Activated CD8-positive, alpha-beta memory T cell treated with anti-CD3 and anti-CD28 coated beads, Interleukin-2, amount 50 U/mL, for 1 hour (primary cell): ENCODE measurements at regions not wholly inside any gene's neighbourhood (a gene's known extent, or its start where the extent isn't known, plus 50 kb on each side); places are given as distances from the start of the nearest gene placed in this dataset.

ENCODE experiments used
- DNase-seq: peaks from one replicate; pipeline ENCODE4 v3.0.0-alpha.2; 2020; ENCODE audit errors: extremely low read depth

GRCh38 chr5:124276166-124276565 lies 470.3 kb downstream of the ZNF608 start:
- no peak for DNase-seq

DNA sequence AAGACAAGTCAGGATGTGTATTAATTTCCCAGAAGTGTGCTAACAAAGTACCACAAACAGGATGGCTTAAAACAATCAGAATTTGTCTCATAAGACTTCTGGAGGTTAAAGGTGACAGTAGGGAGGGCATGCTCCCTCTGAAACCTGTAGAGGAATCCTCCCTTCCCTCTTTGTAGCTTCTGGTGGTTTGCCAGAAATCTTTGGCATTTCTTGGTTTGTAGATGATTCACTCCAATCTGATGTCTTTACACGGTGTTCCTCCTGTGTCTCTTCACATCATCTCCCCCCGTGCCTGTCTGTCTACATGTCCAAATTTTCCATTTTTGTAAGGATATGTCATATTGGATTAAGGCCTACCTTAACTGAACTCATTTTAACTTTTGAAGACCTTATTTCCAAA lies 471.5 kb downstream of the ZNF608 start:
- no peak for DNase-seq

- no peak for DNase-seq
Measured at GRCh38 chr5:124264499-124264898, 481.9 kb downstream of the ZNF608 start.

DNA sequence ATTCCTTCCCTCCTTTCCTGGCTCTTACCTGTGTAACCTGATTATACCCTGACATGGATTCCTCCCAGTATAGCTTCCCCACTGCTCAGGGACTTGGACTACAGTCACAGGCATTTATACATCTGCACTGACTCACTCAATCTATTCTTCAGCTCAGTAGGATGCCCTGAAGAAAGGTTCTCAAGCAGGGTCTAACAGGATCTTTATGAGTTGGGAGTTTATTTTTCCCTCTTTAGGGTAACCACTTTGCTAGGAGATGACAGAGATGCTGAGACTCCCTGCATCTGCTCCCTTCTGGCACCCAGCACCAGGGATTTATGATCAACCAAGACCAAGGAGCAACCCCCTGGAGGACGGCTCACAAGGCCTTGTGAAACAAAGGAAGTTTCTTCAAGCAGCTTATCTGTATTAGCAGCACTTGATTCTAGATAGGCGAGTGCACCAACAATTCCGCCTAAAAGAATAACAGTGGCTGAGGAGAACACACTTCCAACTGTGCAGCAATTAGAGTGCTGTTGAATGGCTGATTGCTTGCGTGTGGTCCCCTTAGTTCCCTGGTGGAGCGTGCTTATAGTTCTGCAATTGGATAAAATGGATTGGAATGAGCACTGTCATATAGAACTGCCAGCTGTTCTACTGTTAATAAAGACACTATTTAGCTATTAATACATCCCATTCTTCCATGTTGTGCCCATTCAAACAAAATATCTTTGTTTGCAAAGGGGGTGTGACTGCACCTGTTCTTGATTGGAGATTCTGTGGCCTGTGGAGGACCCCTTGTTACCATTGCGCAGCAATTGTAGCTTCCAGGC lies 482.6 kb downstream of the ZNF608 start:
- DNase-seq: no peak

- DNase-seq: no peak
Measured at GRCh38 chr5:124262991-124263571, 483.4 kb downstream of the ZNF608 start.

- DNase-seq: no peak
Measured at GRCh38 chr5:124262470-124262869, 484.0 kb downstream of the ZNF608 start.

DNA sequence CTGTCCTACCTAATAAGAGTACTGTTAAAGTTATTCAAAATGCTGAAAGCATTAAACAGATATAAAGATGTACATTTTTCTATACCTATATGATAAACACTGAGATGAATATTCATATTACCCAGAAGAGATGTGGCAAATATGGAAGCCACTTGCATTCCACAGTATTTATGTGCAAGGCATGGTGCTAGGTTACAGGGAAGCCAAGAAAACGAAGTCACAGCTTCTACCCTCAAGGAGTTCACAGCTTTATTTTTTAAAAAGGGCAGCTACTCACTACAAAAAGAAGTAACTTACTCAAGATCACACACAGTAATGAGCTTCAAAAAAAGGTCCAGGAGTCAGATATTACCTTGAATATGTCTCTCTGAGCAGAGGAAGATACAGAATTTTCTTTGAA lies 484.6 kb downstream of the ZNF608 start:
- no peak for DNase-seq

DNA sequence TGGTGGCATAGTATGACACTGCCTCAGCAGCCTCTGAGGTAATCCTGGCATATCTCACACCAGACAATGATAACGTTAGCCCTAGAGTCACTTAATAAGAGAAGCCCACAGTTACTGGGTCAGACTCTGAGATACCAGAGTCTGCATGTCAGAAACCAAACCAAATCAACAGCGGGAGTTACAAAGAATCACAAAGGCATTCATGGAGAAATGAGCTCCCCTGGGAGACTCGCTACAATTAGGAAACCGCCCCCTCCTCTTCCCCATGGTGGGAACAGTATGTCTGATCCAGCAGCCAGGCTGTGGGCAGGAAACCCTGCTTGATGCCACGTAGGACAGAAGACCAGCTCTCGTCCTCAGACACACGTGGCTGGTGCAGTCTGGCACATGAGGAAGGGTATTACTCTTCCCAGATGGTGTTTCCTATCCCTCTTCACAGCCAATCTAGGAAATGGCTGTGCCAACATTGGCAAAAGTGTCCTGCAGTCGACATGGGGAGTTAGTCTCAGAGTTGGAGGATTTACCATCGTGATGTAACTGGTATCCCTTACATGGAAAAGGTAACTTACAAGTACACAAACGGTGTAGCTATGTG lies 485.4 kb downstream of the ZNF608 start:
- no peak for DNase-seq

DNA sequence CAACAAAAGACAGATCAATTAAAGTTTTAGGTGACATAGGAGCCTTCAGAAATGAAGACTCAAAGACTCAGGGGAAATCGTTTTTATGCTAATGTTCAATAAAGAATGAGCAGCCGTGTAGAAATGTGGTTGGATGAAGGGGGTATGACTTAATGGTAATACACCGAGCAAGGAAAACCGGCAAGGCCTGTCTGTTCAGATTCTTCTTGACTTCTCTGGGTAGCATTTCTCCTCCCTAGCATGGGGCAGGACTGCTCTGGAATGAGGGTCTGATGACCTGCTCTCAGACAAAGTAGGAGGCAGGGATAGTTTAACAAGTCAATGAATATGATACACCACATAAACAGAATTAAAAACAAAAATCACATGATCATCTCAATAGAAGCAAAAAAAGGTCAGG lies 487.4 kb downstream of the ZNF608 start:
- DNase-seq: no peak

DNA sequence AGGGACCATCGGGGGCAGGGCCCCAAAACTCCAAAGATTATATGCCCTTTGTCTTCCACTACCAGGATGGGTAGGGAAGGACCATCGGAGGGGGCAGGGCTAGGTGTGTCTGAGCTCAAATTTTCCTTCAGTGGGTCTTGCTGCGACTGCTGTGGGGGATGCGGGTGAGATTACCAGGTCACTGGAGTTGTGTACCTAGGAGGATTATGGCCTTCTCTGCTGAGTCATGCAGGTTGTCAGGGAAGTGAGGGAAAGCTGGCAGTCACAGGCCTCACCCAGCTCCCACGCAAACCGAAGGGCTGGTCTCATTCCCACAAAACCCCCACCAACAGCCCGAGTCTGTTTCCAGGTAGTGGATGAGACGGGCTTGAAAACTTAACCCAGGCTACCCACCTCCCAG lies 489.4 kb downstream of the ZNF608 start:
- no peak for DNase-seq

- DNase-seq: no peak
Measured at GRCh38 chr5:124253203-124253810, 493.1 kb downstream of the ZNF608 start.

DNA sequence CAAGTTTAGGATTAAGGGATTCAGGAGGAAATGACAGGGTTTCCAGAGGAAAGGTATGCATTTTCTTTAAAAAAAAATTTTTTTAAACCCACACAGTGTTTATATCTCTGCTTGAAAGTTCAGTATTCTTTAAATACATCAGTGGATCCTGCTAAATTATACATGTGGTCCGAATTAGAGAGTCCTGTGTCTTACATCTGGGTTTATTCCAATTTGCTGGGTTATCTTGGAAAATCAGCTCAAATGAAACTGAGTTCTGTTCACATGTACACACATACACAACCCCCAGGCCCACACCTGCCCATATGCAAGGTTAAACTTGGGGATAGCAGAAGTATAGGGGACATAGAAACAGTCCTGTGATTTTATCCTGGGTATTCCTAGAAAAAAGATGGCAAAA lies 493.7 kb downstream of the ZNF608 start:
- DNase-seq: no peak

DNA sequence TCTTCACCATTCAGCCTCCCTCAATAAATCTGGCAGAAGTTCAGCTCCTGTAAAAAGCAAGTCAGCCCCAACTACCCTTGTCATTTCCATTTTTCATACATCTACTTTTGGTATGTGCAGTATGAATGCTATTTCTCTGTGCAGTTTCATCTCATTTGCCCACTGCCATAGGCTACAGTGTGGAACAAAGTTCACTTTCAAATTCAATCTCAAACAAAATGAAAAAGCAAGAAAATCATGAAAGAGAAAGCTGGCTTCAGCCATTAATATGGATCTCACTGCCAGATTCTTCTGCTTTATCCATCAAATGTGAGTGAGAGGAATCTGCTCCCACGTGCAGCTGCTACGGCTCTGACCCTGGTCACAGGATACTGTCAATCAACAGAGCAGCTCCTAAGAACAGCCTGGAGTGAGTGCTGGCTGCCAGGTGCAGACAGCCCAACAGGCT lies 494.2 kb downstream of the ZNF608 start:
- no peak for DNase-seq

- no peak for DNase-seq
Measured at GRCh38 chr5:124245276-124245675, 501.2 kb downstream of the ZNF608 start.

GRCh38 chr5:124240732-124241131 lies 505.7 kb downstream of the ZNF608 start:
- DNase-seq: no peak

GRCh38 chr5:124239572-124239971 lies 506.9 kb downstream of the ZNF608 start:
- DNase-seq: no peak

DNA sequence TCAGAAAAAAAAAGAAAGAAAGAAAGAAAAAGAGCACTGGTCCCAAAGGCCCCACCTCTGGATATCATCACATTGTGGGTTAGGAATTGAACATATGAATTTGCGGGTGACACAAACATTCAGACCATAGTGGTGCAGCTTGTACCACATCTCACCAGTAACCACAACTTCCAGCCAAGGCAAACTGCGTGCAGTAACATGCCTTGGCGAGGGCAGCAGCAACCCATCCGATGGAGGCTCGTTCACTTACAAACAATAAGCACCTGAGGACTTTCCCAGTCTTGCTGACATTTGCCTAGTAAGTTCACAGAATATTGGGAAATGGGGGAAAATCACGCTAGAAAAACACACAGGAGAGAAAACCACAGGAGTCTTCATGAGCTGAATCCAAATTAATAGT lies 508.1 kb downstream of the ZNF608 start:
- DNase-seq: no peak

- DNase-seq: no peak
Measured at GRCh38 chr5:124237206-124237695, 509.2 kb downstream of the ZNF608 start.

GRCh38 chr5:124236361-124237205 lies 509.9 kb downstream of the ZNF608 start:
- no peak for DNase-seq

DNA sequence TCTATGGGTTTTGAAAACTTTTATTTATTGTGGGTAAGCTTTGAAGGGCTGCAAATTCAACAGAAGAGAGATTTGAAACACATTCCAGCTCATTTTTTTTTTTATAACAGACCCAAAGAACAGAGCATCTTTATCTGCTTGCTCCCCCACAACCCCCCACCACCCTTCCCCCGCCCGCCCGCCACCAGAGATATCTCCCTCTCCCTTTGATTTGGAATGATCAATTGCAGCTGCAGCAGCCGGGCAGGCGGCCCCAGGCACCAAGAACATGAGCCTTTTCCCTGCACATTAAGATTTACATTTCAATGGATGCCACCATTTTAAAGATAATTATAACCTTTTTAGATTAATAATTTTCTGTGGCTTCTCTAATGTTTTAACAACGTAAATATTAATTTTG lies 510.9 kb downstream of the ZNF608 start:
- DNase-seq: no peak

DNA sequence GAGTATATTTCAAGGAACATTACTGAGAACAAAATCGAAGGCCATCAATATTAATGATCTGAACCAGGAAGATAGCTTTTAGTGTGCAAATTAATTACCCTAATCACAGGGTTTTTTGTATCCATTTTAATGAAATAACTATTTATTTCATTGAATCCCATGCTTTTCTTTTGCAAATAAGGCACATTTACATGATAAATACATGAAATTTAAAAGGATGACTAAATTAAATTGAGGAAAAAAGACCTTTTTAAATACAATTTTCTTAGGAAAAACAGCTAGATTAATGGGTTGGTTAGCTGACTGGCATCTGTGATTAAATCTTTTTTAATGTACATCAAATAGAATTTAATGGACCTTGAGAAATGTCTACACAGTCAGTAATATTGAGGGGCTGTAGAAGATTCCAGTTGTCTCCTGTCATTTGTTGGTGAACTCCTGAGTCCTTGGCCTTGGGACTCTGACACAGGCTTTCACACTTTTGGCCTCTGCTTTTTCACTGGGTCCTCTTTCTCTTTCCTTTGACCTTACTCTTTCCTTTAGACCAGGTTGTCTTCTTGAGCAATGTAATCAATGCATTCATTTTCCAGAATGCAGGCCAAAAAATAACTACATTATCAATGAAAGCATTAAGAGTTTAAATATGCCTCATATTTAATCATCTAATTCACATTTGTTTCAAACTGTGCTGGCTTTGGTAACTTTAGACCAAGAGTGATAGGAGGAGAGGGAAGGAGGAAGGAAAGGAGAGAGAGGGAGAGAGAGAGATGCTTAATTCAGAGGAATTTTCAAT lies 511.5 kb downstream of the ZNF608 start:
- DNase-seq: no peak
